Iris pigment epithelial cell (primary cell): ENCODE measurements at regions not wholly inside any gene's neighbourhood (a gene's known extent, or its start where the extent isn't known, plus 50 kb on each side); places are given as distances from the start of the nearest gene placed in this dataset.
A peak's percentile ranks its signal among the peaks of the same experiment; 100 is the strongest.

Experiments used
- DNase-seq: peaks from one replicate; pipeline ENCODE4 v3.0.0-alpha.2; 2011; ENCODE audit warnings: low read depth

GRCh38 chr2:67240507-67240906 lies 156.6 kb upstream of the ETAA1 start:
- DNase-seq = peak; percentile 53

DNA sequence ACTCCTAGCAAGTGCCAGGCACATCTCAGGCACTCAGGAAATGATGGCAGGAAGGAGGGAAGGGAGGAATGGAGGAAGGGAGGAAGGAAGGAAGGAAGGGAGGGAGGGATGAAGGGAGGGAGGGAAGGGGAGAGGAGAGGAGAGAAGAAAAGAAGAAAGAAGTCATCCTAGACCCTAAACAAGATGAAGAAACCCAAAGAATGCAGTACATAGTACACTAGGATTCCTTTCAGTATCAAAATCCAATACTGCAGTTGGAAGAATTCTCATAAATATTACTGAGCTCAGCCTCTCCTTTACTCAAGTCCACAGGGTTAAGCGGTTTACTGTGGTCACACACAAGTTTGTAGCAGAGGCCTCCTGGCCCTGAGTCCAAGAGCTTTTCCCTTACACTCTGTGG lies 155.7 kb upstream of the ETAA1 start:
- DNase-seq = no peak

DNA sequence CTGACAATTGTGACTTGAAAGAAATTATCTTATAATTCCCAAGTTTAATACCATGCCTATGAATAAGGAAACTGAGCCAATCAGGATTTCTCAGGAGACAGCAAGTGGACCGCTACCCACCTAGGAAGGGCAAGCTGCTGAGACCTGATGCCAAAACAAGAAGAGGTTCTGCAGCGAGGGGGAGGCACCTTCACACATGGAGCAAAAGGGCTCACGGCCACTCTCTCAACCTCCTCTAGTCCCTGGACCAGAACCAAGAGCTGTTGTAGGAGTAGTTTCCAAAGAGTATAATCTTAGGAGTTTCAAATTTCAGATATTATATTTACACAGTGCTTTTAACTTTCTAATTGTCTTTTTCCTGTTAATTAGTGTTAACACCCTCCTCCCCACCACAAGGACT lies 154.7 kb upstream of the ETAA1 start:
- no peak for DNase-seq

DNA sequence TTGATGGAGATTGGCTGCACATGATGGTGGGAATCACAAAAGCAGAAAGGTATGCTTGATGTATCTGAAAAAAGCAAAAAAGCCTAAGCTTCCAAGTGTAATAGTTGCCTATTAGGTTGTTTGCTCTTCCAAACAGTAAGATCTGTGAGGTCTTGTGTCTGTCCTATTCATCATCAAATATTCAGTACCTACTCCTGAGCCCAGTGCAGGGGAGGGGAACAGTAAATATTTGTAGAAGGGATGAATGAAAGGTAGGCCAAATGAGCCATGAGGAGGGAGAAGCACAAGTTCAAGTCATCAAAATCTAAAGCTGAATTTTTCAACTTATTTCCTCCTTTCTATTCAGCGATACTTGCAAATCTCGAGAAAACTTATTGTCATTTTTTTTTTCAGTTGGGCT lies 153.2 kb upstream of the ETAA1 start:
- DNase-seq = no peak

DNA sequence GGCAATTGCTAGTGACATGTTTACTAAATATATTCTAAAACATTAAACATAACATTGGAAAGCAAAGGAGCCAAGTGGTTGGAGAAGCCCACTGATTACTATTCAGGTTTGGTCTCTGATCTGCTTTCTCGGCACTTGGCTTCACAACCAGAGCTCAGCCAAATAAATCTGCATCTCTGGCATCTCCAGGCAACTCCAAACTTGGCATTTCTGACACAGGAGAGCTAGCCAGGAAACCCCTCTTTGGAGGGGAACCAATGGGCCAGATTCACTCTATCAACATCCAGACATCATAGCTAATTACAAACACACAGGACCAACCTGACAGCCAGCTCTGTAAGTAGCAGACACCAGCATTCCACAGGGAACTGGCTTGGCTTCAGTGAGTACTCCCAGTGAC lies 150.3 kb upstream of the ETAA1 start:
- no peak for DNase-seq

DNA sequence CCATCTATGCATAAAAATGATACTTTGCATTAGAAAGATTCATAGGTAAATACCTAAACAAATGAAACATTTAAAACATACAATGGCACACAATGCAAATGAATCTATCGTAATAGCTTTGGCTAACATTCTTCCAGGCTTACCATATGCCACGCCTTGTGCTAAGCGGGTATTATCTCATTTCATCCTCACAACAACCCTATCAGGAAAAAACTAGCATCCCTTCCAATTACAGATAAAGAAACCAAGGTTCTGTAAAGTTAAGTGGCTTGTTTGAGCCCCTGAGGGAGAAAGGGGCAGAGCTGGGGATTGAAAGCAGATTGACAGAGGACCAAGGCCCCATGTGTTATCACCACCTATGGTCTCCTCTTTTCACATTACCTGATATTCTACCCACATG lies 145.4 kb upstream of the ETAA1 start:
- DNase-seq = no peak

DNA sequence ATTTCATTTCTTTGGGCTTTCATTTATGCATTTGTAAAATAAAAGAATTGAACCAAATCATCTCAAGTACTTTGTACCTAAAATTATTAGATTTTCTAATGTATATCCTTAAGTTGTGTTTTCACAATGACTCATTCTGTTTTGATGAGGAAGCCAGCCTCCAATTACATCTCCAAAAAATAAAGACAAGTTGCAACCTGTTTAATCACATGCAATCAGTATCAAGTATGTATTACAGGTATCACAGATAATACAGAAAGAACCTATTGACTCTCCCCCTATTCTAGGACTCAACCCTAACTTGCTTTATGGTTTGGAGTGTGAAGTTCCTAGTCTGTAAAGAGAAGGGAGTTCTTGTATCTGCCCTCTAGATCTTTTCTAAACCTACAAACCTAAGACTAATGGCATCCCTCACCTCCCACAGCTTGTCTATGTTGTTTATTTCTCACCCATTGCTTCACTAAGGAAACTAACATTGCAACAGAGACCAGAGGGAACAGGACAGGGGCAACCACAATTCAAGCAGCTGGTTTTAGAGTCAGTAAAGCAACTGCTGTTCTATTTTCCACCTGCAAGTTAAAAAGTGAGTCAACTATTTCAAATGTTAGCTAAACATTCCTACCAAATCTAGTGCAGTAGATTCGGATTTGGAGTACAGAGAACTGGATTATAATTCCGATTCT lies 141.1 kb upstream of the ETAA1 start:
- DNase-seq = peak; percentile 96

DNA sequence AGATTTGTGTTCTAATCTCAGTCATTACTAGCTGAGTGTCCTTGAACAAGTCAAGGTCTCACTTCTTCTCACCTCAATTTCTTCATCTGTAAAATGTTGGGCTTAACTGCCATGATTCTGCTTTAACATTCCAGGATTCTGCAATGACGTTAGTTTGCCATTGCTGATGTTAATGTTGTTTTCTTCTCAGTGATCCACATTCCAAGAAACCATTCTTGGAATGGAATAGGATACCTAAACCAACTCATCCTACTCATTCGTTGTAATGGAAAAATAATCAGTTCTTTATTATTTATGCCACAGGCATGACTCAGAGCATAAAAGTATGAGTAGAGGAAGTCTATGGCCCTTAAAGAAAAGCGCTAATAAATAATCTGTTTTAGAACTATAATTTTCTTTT lies 140.2 kb upstream of the ETAA1 start:
- DNase-seq = peak; percentile 84

DNA sequence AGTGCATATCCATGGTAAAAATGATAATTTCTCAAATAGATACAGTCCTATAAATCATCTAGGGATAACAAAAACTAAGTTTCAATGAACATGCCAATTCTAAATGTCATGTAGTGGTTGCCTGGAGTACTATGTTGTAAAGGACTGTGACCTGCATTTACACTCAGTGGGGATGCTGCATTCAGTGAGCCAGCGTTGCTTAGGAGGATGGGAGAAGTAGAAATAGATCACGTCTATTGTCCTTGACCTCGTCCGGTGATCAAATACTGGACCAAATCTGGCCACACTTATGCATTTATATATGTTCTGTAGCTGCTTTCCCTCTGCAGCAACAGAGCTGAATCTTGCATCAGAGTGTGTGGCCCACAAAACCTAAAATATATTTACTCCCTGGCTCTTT lies 139.0 kb upstream of the ETAA1 start:
- no peak for DNase-seq

DNA sequence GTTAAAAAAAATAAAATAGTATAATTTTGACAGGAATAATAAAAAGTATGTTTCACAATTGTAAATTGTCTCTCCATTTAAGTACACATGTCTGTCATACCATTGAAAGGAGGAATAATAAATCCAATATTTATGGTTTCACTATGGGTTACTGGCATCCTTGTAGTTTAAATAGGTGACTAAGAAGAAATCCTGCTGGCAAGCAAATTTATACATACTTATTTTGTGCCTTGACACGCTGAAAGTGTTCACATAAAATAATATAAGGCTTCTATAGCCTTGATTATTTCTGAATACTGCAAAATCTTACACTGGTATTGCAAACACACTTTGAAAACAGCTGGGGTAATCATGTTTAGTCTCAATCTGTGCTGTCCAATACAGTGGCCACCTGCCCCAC lies 138.3 kb upstream of the ETAA1 start:
- no peak for DNase-seq

GRCh38 chr2:67259556-67260342 lies 137.4 kb upstream of the ETAA1 start:
- DNase-seq = peak; percentile 93

DNA sequence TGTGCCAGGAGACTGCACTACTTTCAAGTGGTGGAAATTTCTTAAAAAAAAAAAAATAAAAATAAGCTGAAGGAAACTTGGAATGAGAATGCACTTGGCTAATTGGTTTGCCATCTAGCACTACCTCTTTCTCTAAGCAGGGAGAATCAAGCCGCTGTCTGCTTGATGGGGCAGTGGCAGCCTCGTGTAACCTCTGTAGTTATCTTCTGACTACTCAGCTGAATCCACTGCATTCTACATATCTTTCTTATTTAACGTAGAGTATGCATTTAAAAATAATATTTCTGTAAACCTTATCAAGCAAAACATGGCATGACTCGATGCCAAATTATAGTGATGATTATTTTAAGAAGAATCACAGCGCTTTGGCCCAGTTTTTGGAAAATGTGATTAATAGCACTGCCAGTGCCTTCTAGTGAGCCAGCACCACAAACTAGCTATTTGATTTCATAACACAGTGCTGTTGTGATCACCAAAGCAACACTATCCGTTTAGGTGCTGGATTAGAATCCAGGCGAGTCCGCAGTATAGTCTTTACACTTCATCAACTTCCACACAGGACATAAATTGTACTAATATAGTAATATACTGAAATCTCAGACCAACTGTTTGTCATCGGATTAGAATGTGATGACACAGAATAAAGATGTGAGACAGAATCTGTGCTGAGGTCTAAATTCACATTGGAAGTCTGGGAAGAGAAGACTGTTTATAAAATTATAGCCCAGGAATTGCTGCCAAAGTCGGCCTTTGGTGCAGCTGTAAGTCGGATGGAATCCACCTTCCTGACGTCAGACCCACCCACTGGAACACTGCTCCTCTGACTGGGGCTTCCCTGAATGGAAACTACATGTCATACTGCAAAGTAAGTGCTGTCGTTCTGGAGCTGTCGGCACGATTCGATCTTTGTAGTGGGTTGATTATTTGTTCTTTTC lies 136.5 kb upstream of the ETAA1 start:
- DNase-seq = peak; percentile 99

GRCh38 chr2:67267241-67267640 lies 129.9 kb upstream of the ETAA1 start:
- no peak for DNase-seq

DNA sequence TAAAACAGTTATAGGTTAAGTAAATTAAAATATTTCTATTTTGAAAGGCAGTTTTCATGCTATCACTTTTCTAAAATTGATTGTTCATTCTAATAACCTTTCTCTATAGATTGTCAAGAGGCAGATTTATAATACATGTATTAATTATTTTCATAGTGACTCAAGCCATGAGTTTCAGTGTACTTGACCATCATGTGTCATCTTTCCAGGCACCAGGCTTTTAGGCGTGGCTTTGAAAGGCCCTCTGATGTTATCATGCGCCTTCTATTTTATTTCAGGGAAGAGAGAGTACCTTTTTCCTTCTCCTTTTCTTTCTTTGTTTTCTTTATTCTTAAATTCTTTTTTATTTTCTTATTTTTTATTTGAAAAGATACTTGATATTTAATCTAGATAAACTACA lies 128.3 kb upstream of the ETAA1 start:
- DNase-seq = peak; percentile 77

DNA sequence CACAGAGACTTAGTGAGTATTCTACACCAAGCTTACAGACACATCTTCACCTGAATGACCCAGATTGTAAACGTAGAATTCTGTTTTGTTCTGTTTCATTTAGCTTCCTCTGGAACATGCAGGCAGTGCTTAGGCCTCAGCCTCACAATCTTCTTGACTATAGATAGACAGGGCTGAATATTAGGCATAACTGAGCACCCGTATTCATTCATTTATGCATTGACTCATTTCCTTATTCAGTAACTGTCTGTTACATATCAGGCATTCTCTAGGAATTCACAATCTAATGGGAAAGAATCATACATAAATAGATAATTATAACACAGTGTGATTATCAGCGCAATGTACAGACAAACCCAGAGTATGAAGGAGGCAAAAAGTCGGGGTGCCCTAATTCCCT lies 124.9 kb upstream of the ETAA1 start:
- DNase-seq = peak; percentile 66

DNA sequence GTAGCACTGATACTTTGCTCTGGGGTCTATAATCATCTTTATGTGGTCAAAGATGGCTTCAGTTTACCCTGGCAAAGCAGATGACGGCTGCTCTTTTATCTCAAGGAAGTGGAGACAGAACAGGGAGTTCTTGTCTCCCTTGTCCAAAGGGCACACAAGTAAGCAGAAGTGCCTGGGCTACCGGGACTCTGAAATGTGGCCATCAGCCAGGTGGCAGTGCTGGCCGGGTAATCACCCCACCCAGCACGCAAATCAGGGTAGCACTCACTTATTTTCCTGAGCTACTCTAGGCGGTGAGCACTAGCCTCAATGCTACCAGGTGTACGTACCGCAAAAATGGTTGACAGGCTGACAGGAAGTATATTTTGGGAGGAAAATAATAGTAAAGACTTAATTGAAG lies 119.7 kb upstream of the ETAA1 start:
- no peak for DNase-seq

GRCh38 chr2:67281101-67281500 lies 116.0 kb upstream of the ETAA1 start:
- DNase-seq = no peak

GRCh38 chr2:67283641-67284040 lies 113.5 kb upstream of the ETAA1 start:
- DNase-seq = peak; percentile 21

DNA sequence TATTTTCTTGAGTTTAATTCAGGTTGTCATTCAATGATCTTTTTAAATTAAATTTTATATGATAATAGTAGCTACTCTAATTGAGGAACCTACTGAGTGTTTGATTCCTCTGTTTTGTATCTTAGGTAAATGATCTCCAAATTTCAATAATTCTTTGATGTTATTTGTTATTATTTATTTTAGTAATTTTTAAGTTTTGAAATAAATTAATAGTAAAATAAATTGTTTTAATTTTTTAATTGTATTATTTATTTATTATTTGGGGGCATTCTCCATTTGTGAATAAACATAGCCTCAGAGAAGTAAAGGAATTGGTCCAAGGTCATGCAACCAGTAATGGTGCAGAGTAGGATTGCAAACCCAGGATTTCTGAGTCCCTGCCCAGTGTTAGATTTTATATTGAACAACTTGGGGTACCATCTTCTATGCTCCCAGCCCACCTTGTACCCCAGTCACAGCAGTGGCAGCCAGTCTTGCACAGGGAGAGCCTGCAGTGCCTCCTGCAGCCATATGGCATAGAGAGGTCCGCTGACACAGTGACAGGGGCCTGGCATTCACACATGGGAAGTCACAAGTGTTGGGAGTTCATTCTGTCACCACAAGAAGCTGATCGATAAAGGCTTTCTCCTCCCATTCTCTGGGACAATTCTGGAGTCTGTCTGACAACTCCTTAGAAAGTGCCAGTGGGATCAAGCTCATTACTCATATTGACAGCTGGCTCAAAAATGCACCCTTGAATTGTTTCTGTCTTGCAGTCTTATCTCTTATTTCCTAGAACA lies 110.0 kb upstream of the ETAA1 start:
- peak; percentile 38 for DNase-seq

- DNase-seq = peak; percentile 16
Measured at GRCh38 chr2:67289271-67289670, 107.9 kb upstream of the ETAA1 start.

DNA sequence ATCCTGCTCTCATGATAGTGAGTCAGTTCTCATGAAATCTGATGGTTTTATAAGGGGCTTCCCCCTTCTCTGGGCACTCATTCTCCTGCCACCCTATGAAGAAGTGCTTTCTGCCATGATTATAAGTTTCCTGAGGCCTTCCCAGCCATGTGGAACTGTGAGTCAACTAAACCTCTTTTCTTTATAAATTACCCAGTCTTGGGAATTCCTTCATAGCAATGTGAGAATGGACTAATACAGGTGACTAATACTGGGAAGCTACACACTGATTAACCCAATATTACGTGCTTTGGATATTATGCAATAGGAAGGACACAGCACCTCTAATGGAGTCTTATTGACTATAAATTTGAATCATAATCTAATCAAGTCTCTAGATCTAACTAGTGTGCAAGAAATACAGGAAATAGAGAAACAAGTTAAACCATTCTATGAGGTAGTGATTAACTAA lies 107.2 kb upstream of the ETAA1 start:
- peak; percentile 84 for DNase-seq
